Colonic mucosa (tissue), 4 donors: ENCODE measurements at regions not wholly inside any gene's neighbourhood (a gene's known extent, or its start where the extent isn't known, plus 50 kb on each side); places are given as distances from the start of the nearest gene placed in this dataset.

ENCODE experiments used
- DNase-seq: peaks from one replicate; pipeline ENCODE4 v3.0.0-alpha.2; 2020
- H3K27ac ChIP-seq: fragments of 200-600 bp; one replicate; pipeline ENCODE4 v1.8.0; 2021
- H3K27me3 ChIP-seq: fragments of 200-600 bp; one replicate; pipeline ENCODE4 v1.8.0; 2021
- H3K36me3 ChIP-seq: fragments of 200-600 bp; one replicate; pipeline ENCODE4 v1.8.0; 2021
- H3K4me1 ChIP-seq: fragments of 200-600 bp; one replicate; pipeline ENCODE4 v1.8.0; 2021; ENCODE audit warnings: mild to moderate bottlenecking
- H3K4me3 ChIP-seq: fragments of 200-600 bp; one replicate; pipeline ENCODE4 v1.8.0; 2021
- H3K9ac ChIP-seq, 2 donors: one replicate each; pipeline ENCODE4 v1.7.0; 2013; ENCODE audit warnings: control low read depth in 2 of 2, low read depth in 2 of 2, low read length in 2 of 2
- H3K9me3 ChIP-seq: fragments of 200-600 bp; one replicate; pipeline ENCODE4 v1.8.0; 2021
- intact Hi-C: fragments of 100-400 bp; cut with DNase I; formaldehyde crosslinking; loops from one replicate; pipeline ENCODE4 v1.14.1; 2022
- TF ChIP-seq, protein P1 (sequence below): fragments of 200-600 bp; IDR thresholded peaks from one replicate; pipeline ENCODE4 v1.8.0; 2022; ENCODE audit warnings: antibody characterized with exemption, mild to moderate bottlenecking
- donor health status: healthy.
- donor health status: DM: no; HTN: no; CAD: no.
- donor health status: DM: no; HTN: no; CAD: no.

DNA sequence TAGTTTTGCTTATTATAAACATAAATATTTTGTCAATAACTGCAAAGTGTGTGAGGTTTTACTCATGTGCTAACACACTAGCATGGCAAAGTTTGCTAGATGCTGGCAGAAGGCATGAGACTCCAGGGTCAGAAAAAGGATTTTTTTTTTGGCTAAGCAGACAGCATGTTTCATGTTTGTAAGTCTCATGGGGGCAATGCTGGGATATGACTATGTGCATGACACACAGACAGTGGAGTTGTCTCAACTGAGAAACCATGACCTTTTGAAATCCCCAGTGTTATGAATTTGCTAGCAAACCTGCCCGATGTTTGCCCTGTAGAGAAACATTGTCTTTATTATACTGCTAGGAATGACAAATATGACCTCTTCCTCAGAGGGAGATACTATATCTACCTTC lies 448.2 kb downstream of the BRINP3 start:
- no peak for DNase-seq
- no peaks in the 10 kb centered on the region for H3K27me3 ChIP-seq
- H3K36me3 ChIP-seq = no peaks in the 10 kb centered on the region
- no peaks in the 10 kb centered on the region for H3K4me1 ChIP-seq
- no peak overlapping the region for H3K27ac ChIP-seq
- H3K9ac ChIP-seq = no peak overlapping the region
- intact Hi-C loops = no loop called here
- TF ChIP-seq, protein P1, sequence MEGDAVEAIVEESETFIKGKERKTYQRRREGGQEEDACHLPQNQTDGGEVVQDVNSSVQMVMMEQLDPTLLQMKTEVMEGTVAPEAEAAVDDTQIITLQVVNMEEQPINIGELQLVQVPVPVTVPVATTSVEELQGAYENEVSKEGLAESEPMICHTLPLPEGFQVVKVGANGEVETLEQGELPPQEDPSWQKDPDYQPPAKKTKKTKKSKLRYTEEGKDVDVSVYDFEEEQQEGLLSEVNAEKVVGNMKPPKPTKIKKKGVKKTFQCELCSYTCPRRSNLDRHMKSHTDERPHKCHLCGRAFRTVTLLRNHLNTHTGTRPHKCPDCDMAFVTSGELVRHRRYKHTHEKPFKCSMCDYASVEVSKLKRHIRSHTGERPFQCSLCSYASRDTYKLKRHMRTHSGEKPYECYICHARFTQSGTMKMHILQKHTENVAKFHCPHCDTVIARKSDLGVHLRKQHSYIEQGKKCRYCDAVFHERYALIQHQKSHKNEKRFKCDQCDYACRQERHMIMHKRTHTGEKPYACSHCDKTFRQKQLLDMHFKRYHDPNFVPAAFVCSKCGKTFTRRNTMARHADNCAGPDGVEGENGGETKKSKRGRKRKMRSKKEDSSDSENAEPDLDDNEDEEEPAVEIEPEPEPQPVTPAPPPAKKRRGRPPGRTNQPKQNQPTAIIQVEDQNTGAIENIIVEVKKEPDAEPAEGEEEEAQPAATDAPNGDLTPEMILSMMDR = no peak
- no peaks in the 10 kb centered on the region for H3K9me3 ChIP-seq
- no peak overlapping the region for H3K4me3 ChIP-seq

DNA sequence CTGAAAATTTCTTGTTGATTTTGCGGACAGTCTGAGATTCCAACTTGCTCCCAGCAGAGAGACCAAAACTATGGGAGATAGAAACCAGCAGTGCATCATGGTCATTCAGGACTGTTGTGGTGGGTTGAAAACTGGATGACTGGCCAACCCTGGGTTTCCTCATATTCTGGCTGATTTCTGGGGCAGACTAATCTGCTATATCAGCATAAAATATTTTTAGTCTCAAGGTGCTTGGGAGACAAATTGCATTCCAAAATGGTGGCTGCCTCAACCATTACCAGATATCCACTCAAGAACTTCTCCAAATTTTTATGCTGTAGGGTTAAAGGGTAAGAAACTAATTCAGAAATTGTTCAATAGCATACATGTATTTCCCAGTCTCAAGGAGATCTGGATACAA lies 434.0 kb downstream of the BRINP3 start:
- Histone ChIP-seq H3K9me3 (no peaks in the 10 kb centered on the region), H3K27ac (no peak overlapping the region), H3K36me3 (no peaks in the 10 kb centered on the region), H3K4me1 (no peaks in the 10 kb centered on the region), H3K9ac (no peak overlapping the region), H3K4me3 (no peak overlapping the region), H3K27me3 (no peaks in the 10 kb centered on the region)
- no peak for DNase-seq
- intact Hi-C loops = no loop called here
- TF ChIP-seq, protein P1 = no peak

DNA sequence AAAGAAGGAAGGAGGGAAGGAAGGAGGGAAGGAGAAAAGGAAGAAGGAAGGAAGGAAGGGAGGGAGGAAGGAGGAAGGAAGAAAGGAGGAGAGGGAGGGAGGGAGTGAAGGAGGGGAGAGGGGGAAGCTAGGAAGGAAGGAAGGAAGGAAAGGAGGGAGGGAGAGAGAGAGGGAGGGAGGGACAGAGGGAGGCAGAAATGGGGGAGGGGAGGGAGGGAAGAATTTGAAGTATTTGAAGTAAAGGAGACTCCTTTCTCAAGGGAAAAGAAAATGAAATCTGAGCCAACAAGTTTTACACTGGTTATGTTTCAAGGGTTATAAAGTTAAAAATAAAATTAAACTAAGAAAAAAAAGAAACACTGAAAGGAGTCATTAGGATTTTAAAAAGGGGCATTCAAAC lies 431.4 kb downstream of the BRINP3 start:
- Histone ChIP-seq H3K36me3 (no peaks in the 10 kb centered on the region), H3K4me3 (no peak overlapping the region)
- TF ChIP-seq, protein P1 = no peak

More for the DNA sequence above, 431.4 kb downstream of the BRINP3 start:
- Histone ChIP-seq H3K9me3 (no peaks in the 10 kb centered on the region), H3K27ac (no peak overlapping the region), H3K9ac (no peak overlapping the region), H3K4me1 (no peaks in the 10 kb centered on the region), H3K27me3 (no peaks in the 10 kb centered on the region)
- no peak for DNase-seq
- intact Hi-C loops = no loop called here
